Mesothelial cell of epicardium (in vitro differentiated cells): ENCODE measurements at regions not wholly inside any gene's neighbourhood (a gene's known extent, or its start where the extent isn't known, plus 50 kb on each side); places are given as distances from the start of the nearest gene placed in this dataset.

Experiments used
- DNase-seq, 2 experiments: peaks; one replicate each; pipeline ENCODE4 v3.0.0; 2021; ENCODE audit warnings: low spot score in 2 of 2; ENCODE audit not compliant: unreplicated experiment in 2 of 2
- H3K27ac Mint-ChIP-seq: 2 replicates; pipeline ENCODE4 v1.8.0; 2021; ENCODE audit warnings: mixed read lengths
- H3K27me3 Mint-ChIP-seq: 2 replicates; pipeline ENCODE4 v1.8.0; 2021; ENCODE audit warnings: low read depth, mixed read lengths
- H3K36me3 Mint-ChIP-seq: 2 replicates; pipeline ENCODE4 v1.8.0; 2021; ENCODE audit warnings: mixed read lengths
- H3K4me1 Mint-ChIP-seq: 2 replicates; pipeline ENCODE4 v1.8.0; 2021; ENCODE audit warnings: mixed read lengths
- H3K4me3 Mint-ChIP-seq: 2 replicates; pipeline ENCODE4 v1.8.0; 2021; ENCODE audit warnings: mild to moderate bottlenecking, moderate library complexity, mixed read lengths
- H3K9me3 Mint-ChIP-seq: 2 replicates; pipeline ENCODE4 v1.8.0; 2021; ENCODE audit warnings: mixed read lengths
- TF ChIP-seq, protein P1 (sequence below): fragments of 200-600 bp; sonication (generic); IDR thresholded peaks from one replicate; pipeline ENCODE4 v1.5.0; 2021; ENCODE audit warnings: antibody characterized with exemption; ENCODE audit not compliant: unreplicated experiment

DNA sequence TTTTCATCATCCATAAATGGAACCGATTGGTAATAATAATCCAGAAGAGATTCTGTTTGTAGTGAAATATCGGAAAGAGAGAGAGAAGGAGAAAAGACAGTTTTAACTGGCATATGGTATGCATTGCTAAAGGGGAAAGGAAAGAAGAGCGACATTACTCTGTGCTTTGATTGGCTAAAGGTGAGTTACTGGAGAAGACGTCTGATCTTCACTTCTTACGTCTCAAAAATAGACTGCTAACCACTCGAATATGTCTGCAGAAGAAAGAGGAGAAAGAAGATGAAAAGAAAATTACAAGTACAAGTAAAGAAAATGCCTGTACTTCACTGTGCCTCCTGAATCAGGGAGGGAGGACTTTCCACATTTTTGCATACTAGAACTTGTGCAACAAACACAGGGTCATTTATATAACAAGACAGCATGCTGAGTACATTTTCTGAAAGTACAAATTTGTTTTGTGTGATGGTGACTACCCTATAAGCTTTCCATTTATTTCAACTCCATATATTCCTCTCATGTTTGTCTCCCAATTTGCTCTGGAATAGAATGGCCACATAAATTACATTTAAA lies 787.2 kb downstream of the RNF144A start:
- no peak overlapping the region for H3K4me3 Mint-ChIP-seq
- H3K27me3 Mint-ChIP-seq = no peaks in the 10 kb centered on the region
- peaks cover 27% of the 10 kb centered on the region for H3K4me1 Mint-ChIP-seq

DNA sequence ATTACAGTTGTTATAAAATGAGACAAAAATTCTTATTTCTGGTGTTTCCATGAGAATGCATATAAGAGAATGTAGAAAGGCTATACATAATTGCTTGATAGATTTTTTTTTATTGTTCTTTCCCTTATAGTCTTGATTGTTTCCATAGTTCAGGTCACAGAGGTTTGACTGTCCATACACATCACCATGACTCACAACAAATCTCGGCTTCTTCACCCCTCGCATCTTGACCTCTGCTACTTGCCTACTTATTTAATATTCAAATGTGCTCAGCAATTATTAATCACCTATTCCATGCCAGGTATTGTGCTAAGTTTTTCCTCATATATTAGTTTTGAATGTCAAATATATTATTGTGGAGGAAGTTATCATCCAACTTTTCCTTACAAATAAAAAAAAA lies 789.6 kb downstream of the RNF144A start:
- DNase-seq = no peak
- Mint-ChIP-seq H3K9me3 (no peaks in the 10 kb centered on the region), H3K36me3 (no peaks in the 10 kb centered on the region), H3K4me3 (no peak overlapping the region), H3K27ac (no peak overlapping the region), H3K27me3 (no peaks in the 10 kb centered on the region), H3K4me1 (peaks cover 23% of the 10 kb centered on the region)
- TF ChIP-seq, protein P1, sequence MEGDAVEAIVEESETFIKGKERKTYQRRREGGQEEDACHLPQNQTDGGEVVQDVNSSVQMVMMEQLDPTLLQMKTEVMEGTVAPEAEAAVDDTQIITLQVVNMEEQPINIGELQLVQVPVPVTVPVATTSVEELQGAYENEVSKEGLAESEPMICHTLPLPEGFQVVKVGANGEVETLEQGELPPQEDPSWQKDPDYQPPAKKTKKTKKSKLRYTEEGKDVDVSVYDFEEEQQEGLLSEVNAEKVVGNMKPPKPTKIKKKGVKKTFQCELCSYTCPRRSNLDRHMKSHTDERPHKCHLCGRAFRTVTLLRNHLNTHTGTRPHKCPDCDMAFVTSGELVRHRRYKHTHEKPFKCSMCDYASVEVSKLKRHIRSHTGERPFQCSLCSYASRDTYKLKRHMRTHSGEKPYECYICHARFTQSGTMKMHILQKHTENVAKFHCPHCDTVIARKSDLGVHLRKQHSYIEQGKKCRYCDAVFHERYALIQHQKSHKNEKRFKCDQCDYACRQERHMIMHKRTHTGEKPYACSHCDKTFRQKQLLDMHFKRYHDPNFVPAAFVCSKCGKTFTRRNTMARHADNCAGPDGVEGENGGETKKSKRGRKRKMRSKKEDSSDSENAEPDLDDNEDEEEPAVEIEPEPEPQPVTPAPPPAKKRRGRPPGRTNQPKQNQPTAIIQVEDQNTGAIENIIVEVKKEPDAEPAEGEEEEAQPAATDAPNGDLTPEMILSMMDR = no peak

More for the DNA sequence above, 787.2 kb downstream of the RNF144A start:
- TF ChIP-seq, protein P1 = no peak
- H3K9me3 Mint-ChIP-seq = peaks cover 10% of the 10 kb centered on the region
- no peak for DNase-seq
- no peaks in the 10 kb centered on the region for H3K36me3 Mint-ChIP-seq
- no peak overlapping the region for H3K27ac Mint-ChIP-seq

DNA sequence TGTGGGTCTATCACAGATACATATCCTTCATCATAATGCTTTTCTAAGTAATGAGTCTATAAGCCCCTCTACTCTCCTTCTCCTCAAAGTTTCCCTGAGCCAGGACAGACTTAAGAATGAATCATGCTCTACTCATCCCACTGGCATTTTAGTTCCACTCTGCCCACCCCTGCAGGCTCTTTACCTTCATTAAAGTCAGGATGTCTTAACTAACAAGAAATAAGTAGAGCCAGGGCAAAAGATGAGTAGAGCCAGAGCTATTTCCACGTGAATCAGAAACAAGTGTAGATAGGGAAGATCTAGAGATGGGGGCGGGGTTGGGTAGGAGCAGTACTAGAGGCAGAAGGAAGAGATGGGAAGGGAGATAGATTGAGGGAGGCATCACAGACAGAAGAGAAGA lies 790.5 kb downstream of the RNF144A start:
- TF ChIP-seq, protein P1 = no peak
- no peaks in the 10 kb centered on the region for H3K27me3 Mint-ChIP-seq
- no peak for DNase-seq
- H3K9me3 Mint-ChIP-seq = no peaks in the 10 kb centered on the region
- H3K27ac Mint-ChIP-seq = no peak overlapping the region
- peaks cover 13% of the 10 kb centered on the region for H3K4me1 Mint-ChIP-seq
- H3K36me3 Mint-ChIP-seq = no peaks in the 10 kb centered on the region
- H3K4me3 Mint-ChIP-seq = no peak overlapping the region

DNA sequence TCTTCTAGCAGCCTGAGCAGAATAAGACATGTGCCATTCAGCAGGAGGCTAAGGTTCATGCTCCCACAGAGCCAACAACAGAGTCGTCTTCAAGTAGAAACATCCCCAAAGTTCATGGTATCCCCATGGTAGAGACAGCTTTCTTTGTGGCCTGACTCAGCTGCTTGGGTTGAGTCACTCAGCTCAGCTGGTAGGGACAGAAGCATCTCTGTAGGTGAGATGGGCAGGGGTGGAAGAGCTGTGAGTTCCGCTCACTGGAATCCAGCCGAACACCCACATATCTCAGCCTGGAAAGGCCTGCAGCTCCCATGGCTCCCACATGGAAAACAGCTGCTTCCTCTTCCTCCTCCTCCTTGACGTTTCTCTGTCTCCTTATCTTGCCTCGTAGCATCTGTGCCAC lies 792.7 kb downstream of the RNF144A start:
- Mint-ChIP-seq H3K9me3 (no peaks in the 10 kb centered on the region), H3K27me3 (no peaks in the 10 kb centered on the region)

DNA sequence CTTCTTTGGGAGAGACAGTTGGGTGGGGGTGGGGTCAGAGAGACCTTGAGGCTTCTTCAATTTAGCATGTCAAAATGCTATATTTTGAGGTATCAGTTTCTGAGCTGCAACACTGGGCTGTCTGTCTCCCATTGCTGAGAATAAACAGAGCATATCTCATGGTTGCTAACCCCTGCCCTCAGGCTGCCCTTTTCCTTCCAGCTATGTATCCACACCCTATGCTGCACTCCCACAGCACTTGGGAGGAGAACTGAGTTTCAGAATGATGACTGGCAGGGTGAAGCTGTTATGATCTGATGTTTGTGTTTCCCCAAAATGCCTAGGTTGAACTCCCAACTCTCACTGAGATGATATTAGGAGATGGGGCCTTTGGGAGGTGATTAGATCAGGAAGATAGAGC lies 794.0 kb downstream of the RNF144A start:
- no peak overlapping the region for H3K27ac Mint-ChIP-seq
- no peaks in the 10 kb centered on the region for H3K27me3 Mint-ChIP-seq
- no peak for DNase-seq
- TF ChIP-seq, protein P1 = no peak
- H3K36me3 Mint-ChIP-seq = no peaks in the 10 kb centered on the region
- no peak overlapping the region for H3K4me3 Mint-ChIP-seq
- no peaks in the 10 kb centered on the region for H3K4me1 Mint-ChIP-seq
- H3K9me3 Mint-ChIP-seq = no peaks in the 10 kb centered on the region

More for the DNA sequence above, 792.7 kb downstream of the RNF144A start:
- Mint-ChIP-seq H3K36me3 (no peaks in the 10 kb centered on the region), H3K27ac (no peak overlapping the region), H3K4me3 (no peak overlapping the region), H3K4me1 (no peaks in the 10 kb centered on the region)
- DNase-seq = no peak
- TF ChIP-seq, protein P1 = no peak

DNA sequence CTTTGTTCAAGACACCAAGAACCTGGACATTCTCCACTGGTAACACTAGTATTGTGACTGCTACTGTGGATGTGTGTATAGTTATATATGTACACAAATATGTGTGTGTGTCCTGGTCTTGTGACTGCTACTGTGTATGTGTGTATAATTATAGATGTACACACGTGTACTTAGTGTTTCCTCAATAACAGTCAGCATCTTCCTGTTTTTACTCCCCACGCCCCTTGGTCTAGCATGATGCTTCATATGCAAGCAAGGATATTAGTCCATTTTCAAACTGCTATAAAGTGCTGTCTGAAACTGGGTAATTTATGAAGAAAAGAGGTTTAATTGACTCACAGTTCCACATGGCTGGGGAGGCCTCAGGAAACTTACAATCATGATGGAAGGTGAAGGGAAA lies 802.7 kb downstream of the RNF144A start:
- no peak overlapping the region for H3K4me3 Mint-ChIP-seq
- no peak for DNase-seq
- H3K9me3 Mint-ChIP-seq = peaks cover 4% of the 10 kb centered on the region
- H3K4me1 Mint-ChIP-seq = peaks cover 11% of the 10 kb centered on the region
- H3K27me3 Mint-ChIP-seq = no peaks in the 10 kb centered on the region
- H3K27ac Mint-ChIP-seq = no peak overlapping the region
- TF ChIP-seq, protein P1 = no peak
- no peaks in the 10 kb centered on the region for H3K36me3 Mint-ChIP-seq
